D721Med (cell line): ENCODE measurements at regions not wholly inside any gene's neighbourhood (a gene's known extent, or its start where the extent isn't known, plus 50 kb on each side); places are given as distances from the start of the nearest gene placed in this dataset.
"Not testable (repeated sequence)": the region's sequence is repeated elsewhere in the genome, so short reads cannot be mapped to it uniquely, and the experiment has no call there.

ENCODE experiments used
- DNase-seq: peaks from one replicate; pipeline ENCODE4 v3.0.0; 2011; ENCODE audit warnings: low spot score; ENCODE audit not compliant: insufficient read length
- FAIRE-seq: peaks from 2 replicates; lab custom pipeline; 2011; peaks lifted over from hg19 to GRCh38; lab: Jason Lieb, UNC
- TF ChIP-seq, protein P1 (sequence below): IDR thresholded peaks from 2 replicates; pipeline ENCODE4 v1.5.1; 2012; ENCODE audit warnings: mild to moderate bottlenecking, control low read depth; ENCODE audit not compliant: insufficient read depth; ENCODE audit errors: missing control alignments

DNA sequence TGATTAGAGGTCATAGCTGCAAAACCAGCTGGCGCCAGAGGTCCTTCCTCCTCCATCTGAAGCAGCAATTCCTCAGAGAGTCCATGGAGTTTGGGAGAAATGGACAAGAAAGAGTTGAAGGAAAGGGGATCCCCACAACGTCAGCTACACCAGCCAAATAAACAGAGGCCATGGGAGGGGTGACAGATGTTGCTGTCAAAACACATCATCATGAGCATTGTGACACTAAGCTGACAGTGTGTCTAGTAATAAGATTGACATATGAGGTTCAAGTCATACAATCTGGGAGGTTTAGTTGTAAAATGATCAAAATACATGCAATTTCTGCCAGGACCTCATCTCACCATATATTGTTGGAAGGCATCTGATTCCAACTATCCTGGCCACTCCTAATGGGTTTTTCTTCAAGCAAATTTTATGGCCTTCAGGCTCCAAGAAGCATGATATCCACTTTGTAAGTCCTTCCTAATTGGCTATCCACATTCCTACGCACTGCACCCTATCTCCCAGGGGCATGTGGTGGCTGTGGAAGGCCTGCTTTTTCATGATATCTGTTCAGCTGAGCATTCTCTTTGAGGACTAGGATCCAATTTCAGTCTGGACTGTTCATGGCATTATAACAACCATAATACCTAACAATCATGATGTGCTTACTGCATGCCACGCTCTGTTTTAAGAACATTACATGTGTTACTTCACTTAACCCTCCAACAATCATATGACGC is 335.0 kb upstream of the ID2 start:
- DNase-seq (no peak), FAIRE-seq (no peak)
- TF ChIP-seq, protein P1, sequence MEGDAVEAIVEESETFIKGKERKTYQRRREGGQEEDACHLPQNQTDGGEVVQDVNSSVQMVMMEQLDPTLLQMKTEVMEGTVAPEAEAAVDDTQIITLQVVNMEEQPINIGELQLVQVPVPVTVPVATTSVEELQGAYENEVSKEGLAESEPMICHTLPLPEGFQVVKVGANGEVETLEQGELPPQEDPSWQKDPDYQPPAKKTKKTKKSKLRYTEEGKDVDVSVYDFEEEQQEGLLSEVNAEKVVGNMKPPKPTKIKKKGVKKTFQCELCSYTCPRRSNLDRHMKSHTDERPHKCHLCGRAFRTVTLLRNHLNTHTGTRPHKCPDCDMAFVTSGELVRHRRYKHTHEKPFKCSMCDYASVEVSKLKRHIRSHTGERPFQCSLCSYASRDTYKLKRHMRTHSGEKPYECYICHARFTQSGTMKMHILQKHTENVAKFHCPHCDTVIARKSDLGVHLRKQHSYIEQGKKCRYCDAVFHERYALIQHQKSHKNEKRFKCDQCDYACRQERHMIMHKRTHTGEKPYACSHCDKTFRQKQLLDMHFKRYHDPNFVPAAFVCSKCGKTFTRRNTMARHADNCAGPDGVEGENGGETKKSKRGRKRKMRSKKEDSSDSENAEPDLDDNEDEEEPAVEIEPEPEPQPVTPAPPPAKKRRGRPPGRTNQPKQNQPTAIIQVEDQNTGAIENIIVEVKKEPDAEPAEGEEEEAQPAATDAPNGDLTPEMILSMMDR: no peak

DNA sequence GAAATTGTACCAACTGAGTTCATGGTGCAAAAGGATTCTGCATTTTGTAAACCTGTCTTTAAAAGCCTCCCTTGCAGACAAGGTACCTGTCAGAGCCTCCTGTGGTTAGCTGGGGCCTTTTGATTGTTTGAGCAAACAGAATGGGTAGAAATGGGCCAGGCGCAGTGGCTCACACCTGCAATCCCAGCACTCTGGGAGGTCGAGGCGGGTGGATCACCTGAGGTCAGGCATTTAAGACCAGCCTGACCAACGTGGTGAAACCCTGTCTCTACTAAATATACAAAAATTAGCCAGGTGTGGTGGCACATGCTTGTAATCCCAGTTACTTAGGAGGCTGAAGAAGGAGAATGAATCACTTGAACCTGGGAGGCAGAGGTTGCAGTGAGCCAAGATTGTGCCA is 332.9 kb upstream of the ID2 start:
- not testable (repeated sequence) for DNase-seq, FAIRE-seq

DNA sequence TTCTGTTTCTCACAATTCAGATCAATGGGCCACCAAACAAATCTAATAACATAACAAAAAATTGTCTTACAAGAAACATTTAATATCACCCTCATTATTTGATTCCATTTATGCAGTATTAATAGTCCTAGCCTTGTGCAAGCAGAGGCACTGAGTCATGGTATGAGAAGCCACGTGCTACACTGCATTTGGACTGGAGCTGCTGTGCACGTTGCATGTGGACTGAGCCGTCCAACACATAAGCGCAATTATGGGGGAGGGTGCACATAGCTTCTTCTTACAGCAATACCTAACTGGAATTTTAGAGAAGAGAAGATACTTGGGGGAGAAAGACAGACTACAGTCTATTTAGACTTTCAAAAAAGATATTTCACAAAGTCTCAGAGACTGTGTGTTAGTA is 329.6 kb upstream of the ID2 start:
- DNase-seq: no peak
- TF ChIP-seq, protein P1: no peak
- FAIRE-seq: no peak

DNA sequence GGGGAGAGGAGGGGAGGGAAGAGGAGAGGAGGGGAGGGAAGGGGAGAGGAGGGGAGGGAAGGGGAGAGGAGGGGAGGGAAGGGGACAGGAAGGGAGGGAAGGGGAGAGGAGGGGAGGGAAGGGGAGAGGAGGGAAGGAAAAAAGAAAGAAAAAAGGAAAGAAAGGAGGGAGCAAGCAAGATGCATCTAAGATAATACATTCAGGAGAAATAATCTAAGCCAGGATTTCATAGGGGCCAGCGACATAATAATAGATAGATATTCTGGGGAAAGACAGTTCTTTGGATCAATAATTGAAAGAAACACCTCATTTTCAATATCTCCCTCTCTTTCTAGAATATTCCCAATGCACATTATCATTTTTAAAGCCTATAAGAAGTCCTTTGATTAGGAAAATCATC is 328.9 kb upstream of the ID2 start:
- TF ChIP-seq, protein P1: no peak
- DNase-seq (no peak), FAIRE-seq (no peak)

DNA sequence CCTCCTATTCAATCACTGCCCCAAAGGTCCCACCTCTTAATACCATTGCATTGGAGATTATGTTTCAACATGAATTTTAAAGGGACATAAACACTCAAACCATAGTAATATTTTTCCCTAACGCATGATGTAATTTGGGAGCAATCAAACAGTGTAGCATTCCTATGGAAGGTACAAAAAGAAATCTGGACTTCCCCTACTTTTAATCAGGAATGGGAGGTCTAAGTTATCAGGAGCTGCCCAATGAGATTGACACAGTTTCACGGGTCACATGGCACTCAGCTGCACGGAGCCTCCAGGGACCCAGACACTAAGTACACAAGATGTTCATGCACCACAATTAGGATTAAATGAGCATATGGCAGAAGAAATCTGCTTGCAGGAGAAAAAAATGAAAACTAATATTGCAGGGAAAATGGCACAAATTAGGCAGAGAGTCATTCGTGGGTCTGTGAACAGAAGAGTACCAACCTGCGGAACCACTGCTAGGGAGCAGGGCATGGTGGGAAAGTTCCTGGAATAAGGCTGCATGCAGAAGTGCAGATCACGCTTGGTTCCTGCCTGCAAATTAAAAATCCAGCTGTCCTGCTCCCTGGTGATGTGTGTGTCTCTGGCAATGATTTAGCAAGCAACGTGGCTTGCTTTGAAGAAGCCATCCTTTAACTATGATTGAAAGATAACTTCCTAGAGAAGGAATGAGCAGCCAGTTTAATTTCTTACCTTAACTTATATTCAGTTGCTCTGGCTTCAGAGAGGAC is 326.6 kb upstream of the ID2 start:
- no peak for FAIRE-seq

DNA sequence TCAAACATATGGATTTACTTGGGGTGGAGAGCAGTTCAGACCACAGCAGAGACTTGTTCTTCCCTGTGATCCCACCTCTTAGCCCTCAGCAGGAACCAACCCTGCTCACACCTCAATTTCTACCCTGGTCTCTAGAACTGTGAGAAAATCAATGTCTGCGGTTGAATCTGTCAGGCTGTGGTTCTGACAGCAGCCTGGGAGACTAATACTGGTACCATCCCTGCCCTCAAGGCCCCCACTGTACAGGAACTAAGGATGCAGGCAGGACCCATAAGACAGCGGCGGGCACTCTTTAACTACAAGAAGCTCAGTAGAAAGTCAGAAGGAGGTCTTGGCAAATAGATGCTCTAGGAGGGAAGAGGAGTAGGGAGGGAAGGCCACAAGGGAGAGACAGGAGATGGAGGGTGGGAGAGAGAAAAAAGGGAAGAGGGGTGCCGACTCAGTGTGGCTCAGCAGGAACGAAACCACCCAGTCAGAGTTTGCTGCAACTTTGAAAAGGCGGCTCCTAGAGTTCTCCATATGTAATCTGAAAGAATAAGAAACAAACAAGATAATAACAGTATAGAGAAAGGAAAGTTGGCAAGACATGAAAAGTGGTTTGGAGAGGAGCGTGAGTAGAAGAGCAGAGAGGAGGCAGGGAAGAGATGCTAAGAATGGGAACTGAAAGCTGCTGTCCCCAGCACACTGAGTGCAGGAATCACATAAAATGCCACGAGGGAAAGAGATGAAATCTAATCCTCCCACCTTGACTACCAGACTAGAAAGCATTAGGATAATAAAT is 323.9 kb upstream of the ID2 start:
- FAIRE-seq: no peak
- TF ChIP-seq, protein P1: no peak
- no peak for DNase-seq

More for the DNA sequence above, 326.6 kb upstream of the ID2 start:
- TF ChIP-seq, protein P1: no peak
- DNase-seq: no peak

DNA sequence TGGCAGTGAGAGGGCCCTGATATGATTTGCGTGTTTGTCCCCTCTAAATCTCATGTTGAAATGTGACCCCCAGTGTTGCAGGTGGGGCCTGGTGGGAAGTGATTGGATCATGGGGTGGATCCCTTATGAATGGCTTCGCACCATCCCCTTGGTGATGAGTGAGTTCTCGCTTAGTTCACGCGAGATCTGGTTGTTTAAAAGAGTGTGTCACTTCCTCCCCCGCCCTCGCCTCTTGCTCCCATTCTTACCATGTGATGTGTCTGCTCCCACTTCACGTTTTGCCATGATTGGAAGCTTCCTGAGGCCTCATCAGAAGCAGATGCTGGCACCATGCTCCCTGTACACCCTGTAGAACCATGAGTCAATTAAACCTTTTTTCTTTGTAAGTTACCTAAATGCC is 319.9 kb upstream of the ID2 start:
- DNase-seq: no peak
- TF ChIP-seq, protein P1: no peak
- no peak for FAIRE-seq
